ENCODE measurements at regions not wholly inside any gene's neighbourhood (a gene's known extent, or its start where the extent isn't known, plus 50 kb on each side); places are given as distances from the start of the nearest gene placed in this dataset.
A peak's percentile ranks its signal among the peaks of the same experiment; 100 is the strongest.
"Not testable (repeated sequence)": the region's sequence is repeated elsewhere in the genome, so short reads cannot be mapped to it uniquely, and the experiment has no call there.

DNA sequence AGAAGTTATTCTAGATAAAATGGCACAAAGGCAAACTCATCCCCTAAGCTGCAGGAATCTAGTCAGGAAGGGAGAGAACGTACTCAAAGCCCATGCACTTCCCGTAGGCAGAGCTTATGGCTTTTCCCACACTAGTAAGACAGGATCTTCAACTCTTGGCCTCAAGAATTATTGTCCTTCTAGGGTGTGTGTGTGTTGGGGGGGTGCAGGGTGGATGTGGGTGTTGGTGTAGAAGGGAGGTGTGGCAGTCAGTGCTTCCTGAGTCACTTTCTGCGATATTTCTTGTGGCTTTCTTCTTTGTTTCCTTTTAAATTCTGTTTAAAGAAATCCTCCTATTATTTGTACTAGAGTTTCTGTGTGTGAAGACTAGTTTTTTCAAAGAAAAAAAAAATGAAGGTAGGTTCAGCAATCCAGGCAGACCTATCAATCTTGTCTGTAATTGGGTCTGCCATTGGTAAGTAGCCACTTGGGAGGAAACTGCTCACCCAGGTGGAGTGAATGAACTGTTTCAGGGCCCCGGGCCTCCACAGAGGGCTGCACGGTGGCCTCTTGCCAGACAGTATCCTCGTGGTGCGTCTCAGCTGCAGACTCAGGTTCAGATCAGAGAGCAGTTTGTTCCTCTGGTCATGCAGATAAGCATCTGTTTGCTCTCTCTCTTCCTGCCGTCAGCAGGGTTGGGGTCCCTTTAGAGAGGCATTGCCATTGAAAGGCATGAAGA, 131.9 kb downstream of the NPR3 start:
- no peak for DNase-seq

GRCh38 chr5:32843531-32843895, 132.4 kb downstream of the NPR3 start:
- DNase-seq: no peak

GRCh38 chr5:32845171-32845570, 134.1 kb downstream of the NPR3 start:
- DNase-seq: no peak

- no peak for DNase-seq
These were observed 137.0 kb downstream of the NPR3 start for GRCh38 chr5:32848120-32848519.

DNA sequence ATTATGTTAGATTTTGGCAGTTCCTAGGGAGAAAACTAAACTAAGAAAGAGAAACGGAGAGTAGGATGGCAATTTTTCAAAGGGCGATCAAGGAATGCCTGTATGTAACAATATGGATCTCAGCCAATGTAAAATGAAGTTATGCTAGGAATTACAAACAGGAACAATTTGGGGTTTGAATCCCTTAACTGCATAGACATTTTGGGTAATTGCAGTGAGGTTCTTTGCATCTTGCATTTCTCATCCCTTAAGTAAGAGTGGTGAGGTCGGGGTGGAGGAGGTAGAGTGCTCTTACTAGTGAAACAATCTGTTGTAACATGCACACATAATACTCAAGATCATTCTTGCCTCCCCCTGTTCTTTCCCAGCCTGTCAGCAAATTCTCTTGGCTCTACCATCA, 137.6 kb downstream of the NPR3 start:
- no peak for DNase-seq

DNA sequence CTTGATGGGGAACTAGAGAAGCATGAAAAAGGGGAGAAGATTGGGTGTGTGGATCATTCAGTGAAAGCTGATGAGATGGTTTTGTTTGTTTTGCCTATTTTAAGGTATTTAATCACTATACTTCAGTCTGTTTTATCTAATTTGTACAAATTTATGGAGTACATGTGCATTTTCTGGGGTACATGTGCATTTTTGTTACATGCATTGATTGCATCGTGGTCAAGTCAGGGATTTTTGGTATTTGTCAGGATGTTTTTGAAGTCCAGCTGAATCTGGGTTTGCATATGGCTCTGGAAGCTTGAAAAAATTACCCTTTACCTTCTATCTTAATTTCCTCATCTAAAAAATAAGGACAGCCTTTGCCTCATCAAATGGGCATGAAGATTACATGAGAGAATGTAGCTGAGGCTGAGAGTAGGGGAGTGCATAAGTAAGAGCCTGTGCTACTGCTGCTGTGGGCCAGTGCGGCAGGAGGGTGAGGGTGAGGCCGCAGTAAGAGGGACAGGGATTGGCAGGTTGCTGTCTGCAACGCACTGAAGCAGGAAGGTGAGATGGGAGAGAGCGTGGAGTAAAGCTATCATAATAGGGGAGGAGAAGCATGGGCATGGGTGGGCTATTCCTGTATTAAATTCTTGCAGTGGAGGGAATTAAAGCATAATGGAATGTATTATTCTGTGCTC, 139.8 kb downstream of the NPR3 start:
- DNase-seq: no peak

DNA sequence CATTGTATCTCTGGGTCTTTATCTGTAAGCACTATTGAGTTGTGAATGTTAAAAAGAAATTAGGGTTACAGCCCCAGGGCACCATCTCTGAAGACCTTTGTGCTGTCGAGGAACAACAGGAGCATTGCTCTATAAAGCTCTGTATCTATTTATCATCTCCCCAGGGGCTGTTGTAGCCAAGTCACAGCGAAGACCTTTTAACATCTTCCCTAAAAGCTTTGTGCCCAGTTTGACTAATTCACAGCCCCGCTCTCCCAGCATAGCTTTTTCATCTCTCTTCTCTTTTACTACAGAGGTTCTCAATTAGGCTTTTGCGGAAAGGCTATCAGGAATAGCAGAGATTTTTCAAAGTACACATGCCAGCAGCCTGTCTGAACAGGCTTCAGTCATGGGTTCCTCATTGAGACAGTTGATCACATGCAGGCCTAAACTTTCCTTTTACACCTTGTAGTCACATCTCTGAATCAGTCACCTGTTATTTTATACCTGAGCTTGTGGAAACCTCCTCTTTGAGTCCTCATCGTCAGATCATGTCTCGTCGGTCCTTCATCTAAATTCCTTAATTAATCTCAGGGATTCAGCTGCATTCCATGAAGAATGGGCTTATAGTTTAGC, 140.5 kb downstream of the NPR3 start:
- DNase-seq: no peak

DNA sequence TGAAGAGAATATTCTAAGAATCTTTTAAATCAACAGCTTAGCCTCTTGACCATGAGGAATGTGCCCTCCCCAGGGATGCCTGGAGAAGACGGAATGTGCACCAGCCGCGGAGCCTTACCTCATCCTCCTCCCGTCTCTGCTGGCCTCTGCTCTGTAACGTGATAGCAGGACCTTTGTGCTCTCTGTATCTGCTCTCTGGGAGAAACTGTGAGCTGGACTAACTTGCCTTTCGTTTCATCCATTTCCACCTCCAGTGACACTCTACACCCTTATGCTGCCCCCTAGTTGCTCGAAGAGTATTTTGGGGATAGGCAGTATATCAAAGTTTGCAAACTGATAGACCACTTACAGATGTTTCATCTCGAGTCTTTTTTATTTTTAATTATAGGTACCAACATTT, 141.4 kb downstream of the NPR3 start:
- peak; percentile 82 for DNase-seq

- DNase-seq: no peak
These were observed 141.9 kb downstream of the NPR3 start for GRCh38 chr5:32852976-32853375.

- DNase-seq: no peak
These were observed 143.4 kb downstream of the NPR3 start for GRCh38 chr5:32854473-32854872.

- DNase-seq: no peak
These were observed 148.1 kb downstream of the NPR3 start for GRCh38 chr5:32859211-32859641.

GRCh38 chr5:32865475-32865874, 154.4 kb downstream of the NPR3 start:
- no peak for DNase-seq

GRCh38 chr5:32866138-32866537, 155.0 kb downstream of the NPR3 start:
- DNase-seq: no peak

- DNase-seq: no peak
These were observed 158.1 kb downstream of the NPR3 start for GRCh38 chr5:32869216-32869615.

DNA sequence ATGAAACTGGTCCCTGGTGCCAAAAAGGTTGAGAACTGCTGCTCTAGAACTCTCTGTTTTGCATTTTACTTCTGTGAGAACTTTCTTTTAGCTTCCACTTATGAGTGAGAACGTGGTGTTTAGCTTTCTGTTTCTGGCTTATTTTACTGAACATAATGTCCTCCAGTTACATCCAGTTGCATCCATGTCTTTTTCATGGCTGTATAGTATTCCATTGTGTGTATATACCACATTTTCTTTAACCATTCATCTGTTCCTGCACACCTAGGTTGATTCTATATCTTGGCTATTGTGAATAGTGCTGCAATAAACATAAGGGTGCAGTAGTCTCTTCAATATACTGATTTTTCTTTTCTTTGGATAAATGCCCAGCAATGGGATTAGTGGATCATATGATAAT, 165.7 kb downstream of the NPR3 start:
- no peak for DNase-seq

DNA sequence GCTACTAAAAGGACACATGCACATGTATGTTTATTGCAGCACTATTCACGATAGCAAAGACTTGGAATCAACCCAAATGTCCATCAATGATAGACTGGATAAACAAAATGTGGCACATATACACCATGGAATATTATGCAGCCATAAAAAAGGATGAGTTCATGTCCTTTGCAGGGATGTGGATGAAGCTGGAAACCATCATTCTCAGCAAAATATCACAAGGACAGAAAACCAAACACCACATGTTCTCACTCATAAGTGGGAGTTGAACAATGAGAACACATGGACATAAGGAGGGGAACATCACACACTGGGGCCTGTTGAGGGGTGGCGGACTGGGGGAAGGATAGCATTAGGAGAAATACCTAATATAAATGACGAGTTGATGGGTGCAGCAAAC, 168.2 kb downstream of the NPR3 start:
- not testable (repeated sequence) for DNase-seq

DNA sequence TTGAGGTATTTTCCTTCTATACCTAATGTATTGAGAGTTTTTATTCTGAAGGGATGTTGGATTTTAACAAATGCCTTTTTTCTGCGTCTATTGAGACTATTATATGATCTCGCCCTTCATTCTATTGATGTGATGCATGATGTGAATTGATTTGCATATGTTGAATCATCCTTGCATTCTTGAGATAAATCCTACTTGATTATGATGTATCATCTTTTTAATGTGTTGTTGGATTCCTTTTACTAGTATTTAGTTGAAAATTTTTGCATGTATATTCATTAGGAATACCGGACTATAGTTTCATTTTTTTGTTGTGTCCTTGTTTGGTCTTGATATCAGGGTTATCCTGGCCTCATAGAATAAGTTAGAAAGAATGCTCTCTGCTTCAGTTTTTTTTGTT, 169.7 kb downstream of the NPR3 start:
- no peak for DNase-seq

GRCh38 chr5:32887390-32887789, 176.3 kb downstream of the NPR3 start:
- no peak for DNase-seq

GRCh38 chr5:32889078-32889477, 178.0 kb downstream of the NPR3 start:
- DNase-seq: no peak

DNA sequence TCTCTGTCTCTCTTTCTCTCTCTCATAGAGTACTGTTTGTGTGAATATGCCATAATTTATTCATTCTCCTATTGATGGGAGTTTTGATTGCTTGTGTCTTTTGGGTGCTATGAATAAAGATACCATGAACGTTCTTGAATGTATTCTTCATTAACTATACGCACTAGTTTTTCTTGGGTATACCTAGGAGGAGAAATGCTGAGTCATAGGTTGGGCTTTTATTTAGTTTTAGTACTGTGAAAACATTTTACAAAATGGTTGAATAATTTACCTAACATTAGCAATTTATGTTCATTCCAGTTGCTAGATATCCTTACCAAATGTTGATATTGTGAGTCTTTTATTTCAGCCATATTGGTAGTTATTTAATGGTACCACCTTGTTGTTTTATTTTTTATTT, 192.5 kb downstream of the NPR3 start:
- DNase-seq: no peak

DNA sequence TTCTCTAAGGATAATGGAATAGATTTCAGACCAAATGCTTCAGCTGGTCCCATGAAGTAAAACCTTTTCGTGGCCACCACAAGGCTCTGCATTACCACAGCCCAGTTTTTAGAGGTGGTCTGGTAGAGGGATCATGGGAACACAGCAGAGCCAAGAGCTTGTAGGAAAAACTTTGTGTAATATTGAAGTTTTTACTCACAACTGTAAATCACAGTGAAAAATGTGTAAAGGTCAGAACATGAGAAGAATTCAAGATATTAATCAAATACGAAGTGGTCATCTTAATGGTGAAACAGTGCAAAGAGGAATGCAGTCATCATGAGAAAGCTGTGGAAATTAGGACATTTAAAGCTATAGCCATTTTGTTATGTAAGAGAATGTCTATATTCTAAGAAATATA, 197.5 kb downstream of the NPR3 start:
- DNase-seq: no peak

DNA sequence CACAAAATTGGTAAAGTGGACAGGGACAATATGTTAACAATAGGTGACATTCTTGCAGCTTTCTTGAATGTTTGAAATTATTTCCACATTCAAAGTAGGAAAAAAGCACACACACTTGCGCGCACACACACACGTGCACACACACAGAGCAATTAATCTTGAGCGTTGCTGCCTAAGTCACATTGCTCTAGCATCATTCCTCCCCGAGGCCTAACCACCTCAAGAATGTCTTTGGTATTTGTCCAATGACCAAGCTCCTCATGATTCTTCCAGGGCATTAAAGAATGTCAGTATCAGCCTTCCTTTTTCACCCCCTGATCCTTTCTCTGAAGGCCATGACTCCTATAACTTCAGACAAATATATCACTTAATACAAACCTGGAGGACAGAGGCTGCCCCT, 198.1 kb downstream of the NPR3 start:
- no peak for DNase-seq

DNA sequence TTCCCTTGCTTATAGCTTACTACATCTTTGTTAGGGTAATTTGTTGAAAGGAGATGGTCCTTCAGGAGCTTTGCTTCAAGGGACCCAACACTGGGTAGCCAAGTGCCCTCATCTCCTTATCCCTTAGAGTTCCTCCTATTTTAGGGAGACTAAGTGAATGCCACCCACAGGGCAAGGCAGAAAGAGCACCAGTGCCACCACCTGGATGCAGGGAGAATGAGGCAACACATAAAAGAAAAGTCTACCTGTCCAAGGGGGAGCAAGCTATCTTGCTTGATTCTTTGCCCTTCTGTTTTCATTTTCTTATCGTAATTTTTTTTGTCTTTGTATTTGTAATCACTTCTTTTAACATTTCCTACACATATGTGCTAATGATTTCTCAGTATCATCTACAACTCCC, 205.5 kb downstream of the NPR3 start:
- DNase-seq: no peak

DNA sequence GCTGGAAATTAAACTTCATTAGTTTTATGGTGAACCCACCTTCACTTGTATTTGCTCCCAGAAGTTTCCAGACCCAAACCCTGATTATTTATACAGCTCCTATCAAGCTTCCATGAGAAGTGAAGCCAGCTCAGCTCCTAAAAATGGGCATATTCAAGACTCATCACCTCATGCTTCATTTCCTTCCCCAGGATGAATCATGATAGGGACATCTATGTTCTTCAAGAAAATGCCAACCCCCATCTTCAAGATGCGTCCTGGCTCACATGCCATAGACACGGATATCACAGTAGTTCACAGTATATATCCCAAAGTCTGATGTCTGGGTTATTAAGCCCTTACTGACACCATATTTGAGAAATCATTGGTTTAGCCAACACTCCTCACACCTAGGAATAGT, 217.6 kb downstream of the NPR3 start:
- DNase-seq: no peak
